Caco-2 (cell line): ENCODE measurements at regions not wholly inside any gene's neighbourhood (a gene's known extent, or its start where the extent isn't known, plus 50 kb on each side); places are given as distances from the start of the nearest gene placed in this dataset.

Experiments
- BruUV-seq: library from RNA; stranded (reverse); fragments of 400-500 nt; replicated peaks from 2 replicates; lab custom pipeline; 2021; lab: Mats Ljungman, UMichigan
- CTCF ChIA-PET: fragments of 300-600 bp; sonication (Branson Sonifier 250); formaldehyde crosslinking; loops from one replicate; lab custom pipeline; 2022; ENCODE audit warnings: antibody characterized with exemption; lab: Charles Lee
- POLR2A ChIA-PET: fragments of 300-600 bp; sonication (Branson Sonifier 250); formaldehyde crosslinking; loops from one replicate; lab custom pipeline; 2022; ENCODE audit warnings: antibody characterized with exemption; lab: Charles Lee
- DNase-seq, 2 experiments: peaks; one replicate each; pipeline versions ENCODE4 v3.0.0 to v3.0.0-alpha.2; 2020 to 2022
- H3K27me3 ChIP-seq: replicated peaks from 2 replicates; pipeline ENCODE4 v1.6.0; 2011; ENCODE audit warnings: low read length; ENCODE audit not compliant: control insufficient read depth, insufficient read depth
- H3K36me3 ChIP-seq: 2 replicates; pipeline ENCODE4 v1.5.1; 2011; ENCODE audit warnings: low read length; ENCODE audit not compliant: control insufficient read depth, insufficient read depth
- H3K4me1 ChIP-seq: fragments of 250-450 bp; sonication (Bioruptor Pico); 2 replicates; pipeline ENCODE4 v1.5.1; 2020; ENCODE audit warnings: mild to moderate bottlenecking
- H3K4me3 ChIP-seq: 2 replicates; pipeline ENCODE4 v1.5.1; 2011; ENCODE audit warnings: low read depth, mild to moderate bottlenecking, control low read depth, low read length
- H3K9me3 ChIP-seq: fragments of 250-450 bp; sonication (Bioruptor Pico); 2 replicates; pipeline ENCODE4 v1.5.1; 2020; ENCODE audit warnings: mild to moderate bottlenecking, moderate library complexity
- H3K27ac Mint-ChIP-seq: one replicate; pipeline ENCODE4 v1.8.0; 2022; ENCODE audit warnings: mixed read lengths; ENCODE audit not compliant: unreplicated experiment
- H3K27me3 Mint-ChIP-seq: one replicate; pipeline ENCODE4 v1.8.0; 2022; ENCODE audit warnings: mixed read lengths; ENCODE audit not compliant: insufficient read depth, unreplicated experiment
- H3K36me3 Mint-ChIP-seq: one replicate; pipeline ENCODE4 v1.8.0; 2022; ENCODE audit warnings: mild to moderate bottlenecking, mixed read lengths; ENCODE audit not compliant: insufficient read depth, unreplicated experiment
- H3K4me1 Mint-ChIP-seq: one replicate; pipeline ENCODE4 v1.8.0; 2022; ENCODE audit warnings: low read depth, mixed read lengths; ENCODE audit not compliant: unreplicated experiment
- H3K4me3 Mint-ChIP-seq: one replicate; pipeline ENCODE4 v1.8.0; 2022; ENCODE audit warnings: mild to moderate bottlenecking, moderate library complexity, mixed read lengths; ENCODE audit not compliant: unreplicated experiment
- H3K9me3 Mint-ChIP-seq: one replicate; pipeline ENCODE4 v1.8.0; 2022; ENCODE audit warnings: mixed read lengths; ENCODE audit not compliant: unreplicated experiment
- intact Hi-C: fragments of 100-400 bp; cut with micrococcal nuclease; formaldehyde crosslinking; loops from one replicate; pipeline ENCODE4 v1.10.0; 2022; ENCODE audit not compliant: unreplicated experiment
- TF ChIP-seq, protein P1 (sequence below), 2 experiments: fragments of 200-600 bp in 1 of 2; IDR thresholded peaks; 1 replicate in 1 of 2; 2 replicates in 1 of 2; pipeline versions ENCODE4 v1.5.1 to v1.8.0; 2011 to 2022; ENCODE audit warnings: antibody characterized with exemption in 1 of 2, control low read depth in 1 of 2, inconsistent platforms in 1 of 2, low read depth in 1 of 2, low read length in 1 of 2, mild to moderate bottlenecking in 1 of 2, moderate library complexity in 1 of 2; ENCODE audit not compliant: insufficient read depth in 1 of 2, severe bottlenecking in 1 of 2, unreplicated experiment in 1 of 2

DNA sequence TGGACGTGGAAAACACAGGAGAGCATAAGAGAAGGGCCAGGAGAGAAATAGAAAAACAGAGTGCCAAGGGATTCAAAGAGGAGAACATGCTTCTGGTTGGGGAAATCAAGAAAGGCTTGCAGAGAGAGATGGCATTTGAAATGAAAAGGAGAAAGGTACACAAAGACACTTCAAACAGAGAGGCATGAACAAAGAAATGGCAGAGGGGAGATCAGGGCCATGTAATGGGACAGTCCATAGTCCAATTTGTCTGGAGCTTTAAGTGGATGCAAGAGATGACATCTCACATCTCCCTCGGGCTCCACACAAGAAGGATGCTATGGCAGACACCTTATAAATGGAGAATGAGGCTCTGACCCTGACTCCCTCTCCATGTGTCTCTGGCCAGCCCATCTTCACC lies 331.1 kb downstream of the MLLT3 start:
- POLR2A ChIA-PET, result no interaction called here
- H3K27ac Mint-ChIP-seq, result no peak overlapping the region
- no peaks in the 10 kb centered on the region for H3K27me3 ChIP-seq
- H3K27me3 Mint-ChIP-seq, result no peaks in the 10 kb centered on the region
- peaks cover 14% of the 10 kb centered on the region for H3K4me1 ChIP-seq
- H3K4me3 ChIP-seq, result no peak overlapping the region
- peaks cover 30% of the 10 kb centered on the region for H3K9me3 Mint-ChIP-seq
- no peaks in the 10 kb centered on the region for H3K36me3 ChIP-seq
- BruUV-seq, result no TSS peak
- CTCF ChIA-PET, result no interaction called here
- intact Hi-C loops, result no loop called here
- H3K4me3 Mint-ChIP-seq, result no peak overlapping the region
- H3K4me1 Mint-ChIP-seq, result peaks cover 7% of the 10 kb centered on the region
- no peak for DNase-seq
- H3K36me3 Mint-ChIP-seq, result no peaks in the 10 kb centered on the region
- no peaks in the 10 kb centered on the region for H3K9me3 ChIP-seq
- TF ChIP-seq, protein P1, sequence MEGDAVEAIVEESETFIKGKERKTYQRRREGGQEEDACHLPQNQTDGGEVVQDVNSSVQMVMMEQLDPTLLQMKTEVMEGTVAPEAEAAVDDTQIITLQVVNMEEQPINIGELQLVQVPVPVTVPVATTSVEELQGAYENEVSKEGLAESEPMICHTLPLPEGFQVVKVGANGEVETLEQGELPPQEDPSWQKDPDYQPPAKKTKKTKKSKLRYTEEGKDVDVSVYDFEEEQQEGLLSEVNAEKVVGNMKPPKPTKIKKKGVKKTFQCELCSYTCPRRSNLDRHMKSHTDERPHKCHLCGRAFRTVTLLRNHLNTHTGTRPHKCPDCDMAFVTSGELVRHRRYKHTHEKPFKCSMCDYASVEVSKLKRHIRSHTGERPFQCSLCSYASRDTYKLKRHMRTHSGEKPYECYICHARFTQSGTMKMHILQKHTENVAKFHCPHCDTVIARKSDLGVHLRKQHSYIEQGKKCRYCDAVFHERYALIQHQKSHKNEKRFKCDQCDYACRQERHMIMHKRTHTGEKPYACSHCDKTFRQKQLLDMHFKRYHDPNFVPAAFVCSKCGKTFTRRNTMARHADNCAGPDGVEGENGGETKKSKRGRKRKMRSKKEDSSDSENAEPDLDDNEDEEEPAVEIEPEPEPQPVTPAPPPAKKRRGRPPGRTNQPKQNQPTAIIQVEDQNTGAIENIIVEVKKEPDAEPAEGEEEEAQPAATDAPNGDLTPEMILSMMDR (IDR thresholded peaks at IDR 0.05; ENCODE audit: insufficient read depth in 1 of 2, low read depth in 1 of 2, low read length in 1 of 2, severe bottlenecking in 1 of 2, unreplicated experiment in 1 of 2), result no peak

DNA sequence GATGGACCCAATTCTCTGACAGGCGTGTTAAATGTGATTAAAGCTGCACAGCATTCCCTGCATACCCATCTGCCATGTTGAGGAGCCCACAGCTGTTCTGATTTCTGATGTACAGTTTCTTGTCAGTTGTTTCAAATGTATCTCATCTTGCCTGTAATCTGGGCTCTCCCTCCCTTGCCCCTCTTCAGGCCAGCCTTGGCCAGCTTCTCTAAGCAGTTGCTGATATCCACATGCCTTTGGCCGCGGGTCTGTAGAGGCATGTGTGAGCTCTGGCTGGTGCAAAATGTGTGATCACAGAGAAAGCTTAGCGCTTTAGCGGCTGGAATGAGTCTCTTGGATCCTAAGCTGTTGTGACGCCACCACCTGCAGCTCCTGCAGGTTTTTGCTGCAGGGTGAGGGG lies 332.0 kb downstream of the MLLT3 start:
- intact Hi-C loops, result no loop called here
- POLR2A ChIA-PET, result no interaction called here
- H3K27me3 ChIP-seq, result no peaks in the 10 kb centered on the region
- Mint-ChIP-seq H3K9me3 (peaks cover 30% of the 10 kb centered on the region), H3K36me3 (no peaks in the 10 kb centered on the region), H3K4me1 (peaks cover 7% of the 10 kb centered on the region), H3K27ac (no peak overlapping the region), H3K27me3 (no peaks in the 10 kb centered on the region), H3K4me3 (no peak overlapping the region)
- BruUV-seq, result no TSS peak
- no peak for DNase-seq
- CTCF ChIA-PET, result no interaction called here
- no peaks in the 10 kb centered on the region for H3K9me3 ChIP-seq
- no peaks in the 10 kb centered on the region for H3K36me3 ChIP-seq
- H3K4me3 ChIP-seq, result no peak overlapping the region
- H3K4me1 ChIP-seq, result peaks cover 14% of the 10 kb centered on the region
- TF ChIP-seq, protein P1 (IDR thresholded peaks at IDR 0.05; ENCODE audit: insufficient read depth in 1 of 2, low read depth in 1 of 2, low read length in 1 of 2, severe bottlenecking in 1 of 2, unreplicated experiment in 1 of 2), result no peak

DNA sequence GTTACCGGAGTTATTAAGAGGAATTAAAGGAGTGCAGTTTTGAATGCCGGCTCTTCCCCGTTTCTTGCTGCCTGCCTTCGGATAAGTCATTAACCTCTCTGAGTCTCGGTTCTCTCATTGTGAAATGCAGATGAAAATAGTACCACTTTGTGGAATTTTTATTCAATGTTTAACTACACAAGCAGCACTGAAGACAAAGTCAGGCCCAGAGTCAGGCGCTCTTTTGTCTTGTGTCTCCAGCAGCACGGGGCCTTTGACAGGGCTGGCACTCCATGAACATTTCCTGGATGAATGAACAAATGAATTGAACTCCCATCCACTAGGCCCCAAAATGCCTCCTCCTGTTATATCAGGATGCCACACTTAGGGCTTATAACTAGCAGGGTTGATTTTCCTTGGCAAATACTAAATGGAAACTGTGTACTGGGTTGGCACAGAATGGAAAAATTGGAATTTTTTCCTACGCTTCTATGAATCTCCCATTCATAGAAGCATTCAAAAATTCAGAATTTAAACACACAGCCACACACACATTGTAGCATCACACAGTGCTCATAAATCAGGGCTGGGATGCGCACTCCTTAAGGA lies 332.8 kb downstream of the MLLT3 start:
- POLR2A ChIA-PET, result no interaction called here
- no TSS peak for BruUV-seq
- H3K36me3 ChIP-seq, result no peaks in the 10 kb centered on the region
- no peak overlapping the region for H3K27ac Mint-ChIP-seq
- no peaks in the 10 kb centered on the region for H3K27me3 Mint-ChIP-seq
- H3K27me3 ChIP-seq, result no peaks in the 10 kb centered on the region
- no peaks in the 10 kb centered on the region for H3K9me3 ChIP-seq
- no peak overlapping the region for H3K4me3 ChIP-seq
- CTCF ChIA-PET, result no interaction called here
- intact Hi-C loops, result no loop called here
- no peak for DNase-seq
- peaks cover 7% of the 10 kb centered on the region for H3K4me1 Mint-ChIP-seq
- no peaks in the 10 kb centered on the region for H3K36me3 Mint-ChIP-seq
- TF ChIP-seq, protein P1 (IDR thresholded peaks at IDR 0.05; ENCODE audit: insufficient read depth in 1 of 2, low read depth in 1 of 2, low read length in 1 of 2, severe bottlenecking in 1 of 2, unreplicated experiment in 1 of 2), result no peak
- peaks cover 30% of the 10 kb centered on the region for H3K9me3 Mint-ChIP-seq
- peaks cover 14% of the 10 kb centered on the region for H3K4me1 ChIP-seq
- H3K4me3 Mint-ChIP-seq, result no peak overlapping the region
